ENCODE measurements at regions not wholly inside any gene's neighbourhood (a gene's known extent, or its start where the extent isn't known, plus 50 kb on each side); places are given as distances from the start of the nearest gene placed in this dataset.

DNA sequence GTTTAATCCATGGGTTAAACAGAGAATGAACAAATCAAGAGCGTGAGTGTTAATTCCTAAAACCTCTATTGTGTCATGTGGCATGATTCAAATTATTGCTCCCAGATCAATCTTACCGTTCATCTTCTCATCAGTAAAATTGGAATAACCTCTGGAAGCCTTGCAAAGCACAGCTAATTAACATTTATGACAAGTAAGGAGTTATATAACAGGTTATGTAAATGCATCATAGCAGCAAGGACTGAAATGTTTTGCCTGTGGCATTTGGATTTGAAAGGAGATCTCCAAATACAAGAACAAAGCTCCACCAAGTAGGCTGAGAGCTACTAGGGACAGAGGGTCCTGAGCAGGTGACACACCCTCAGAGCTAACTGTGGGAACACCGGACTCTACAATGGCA lies 502.9 kb upstream of the CELF2 start:
- H3K36me3 Mint-ChIP-seq: no peaks in the 10 kb centered on the region
- H3K27me3 Mint-ChIP-seq: peaks cover 19% of the 10 kb centered on the region

GRCh38 chr10:10515479-10516204 lies 502.0 kb upstream of the CELF2 start:
- Histone ChIP-seq H3K27ac (ENCODE audit: insufficient read depth, low read length, poor library complexity, severe bottlenecking) (no peak overlapping the region), H3K4me3 (ENCODE audit: low read depth, low read length) (no peak overlapping the region), H3K27me3 (ENCODE audit: control insufficient read depth, insufficient read depth, low read length) (no peaks in the 10 kb centered on the region), H3K9me3 (ENCODE audit: control insufficient read depth in 2 of 2, low read length in 2 of 2) (no peaks in the 10 kb centered on the region), H3K4me1 (ENCODE audit: control insufficient read depth, insufficient read depth, low read length, poor library complexity, severe bottlenecking) (no peaks in the 10 kb centered on the region), H3K36me3 (ENCODE audit: control insufficient read depth, insufficient read depth, low read length) (no peaks in the 10 kb centered on the region)
- Mint-ChIP-seq H3K27me3 (peaks cover 24% of the 10 kb centered on the region), H3K9me3 (no peaks in the 10 kb centered on the region), H3K4me3 (no peak overlapping the region), H3K4me1 (no peaks in the 10 kb centered on the region), H3K27ac (peak overlapping the region in 1 of 3 donors; percentile 57), H3K36me3 (no peaks in the 10 kb centered on the region)
- ATAC-seq (ENCODE audit: low read depth in 2 of 2) (no peak), DNase-seq (no peak)

More for the DNA sequence above, 502.9 kb upstream of the CELF2 start:
- ATAC-seq (ENCODE audit: low read depth in 2 of 2): no peak
- no peak for DNase-seq
- H3K4me3 Mint-ChIP-seq: no peak overlapping the region
- H3K4me1 Mint-ChIP-seq: no peaks in the 10 kb centered on the region
- H3K27ac ChIP-seq (ENCODE audit: insufficient read depth, low read length, poor library complexity, severe bottlenecking): no peak overlapping the region
- no peaks in the 10 kb centered on the region for H3K9me3 Mint-ChIP-seq
- no peak overlapping the region for H3K4me3 ChIP-seq (ENCODE audit: low read depth, low read length)
- H3K27me3 ChIP-seq (ENCODE audit: control insufficient read depth, insufficient read depth, low read length): no peaks in the 10 kb centered on the region
- no peaks in the 10 kb centered on the region for H3K36me3 ChIP-seq (ENCODE audit: control insufficient read depth, insufficient read depth, low read length)
- H3K9me3 ChIP-seq (ENCODE audit: control insufficient read depth in 2 of 2, low read length in 2 of 2): no peaks in the 10 kb centered on the region
- no peak overlapping the region for H3K27ac Mint-ChIP-seq
- H3K4me1 ChIP-seq (ENCODE audit: control insufficient read depth, insufficient read depth, low read length, poor library complexity, severe bottlenecking): no peaks in the 10 kb centered on the region

GRCh38 chr10:10516346-10517130 lies 501.1 kb upstream of the CELF2 start:
- H3K9me3 Mint-ChIP-seq: no peaks in the 10 kb centered on the region
- no peak overlapping the region for H3K27ac ChIP-seq (ENCODE audit: insufficient read depth, low read length, poor library complexity, severe bottlenecking)

DNA sequence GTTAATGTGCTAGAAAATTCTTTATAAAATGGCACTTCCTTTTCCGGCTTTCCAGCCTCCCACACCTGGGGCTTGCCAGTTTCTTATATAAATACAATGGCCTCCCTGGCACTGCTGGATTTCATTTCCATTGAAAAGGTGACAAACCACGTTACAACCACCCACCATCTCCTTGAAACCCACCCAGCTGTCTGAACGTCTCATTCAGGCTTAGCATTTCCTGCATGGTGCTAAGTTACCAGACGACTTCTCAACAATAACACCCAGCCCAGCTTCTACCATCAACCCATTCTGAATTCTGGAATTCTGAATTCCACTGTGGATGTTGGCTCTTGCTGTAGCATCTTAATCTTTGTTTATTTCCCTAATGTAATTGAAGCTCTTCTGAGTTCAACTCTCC lies 499.8 kb upstream of the CELF2 start:
- H3K36me3 ChIP-seq (ENCODE audit: control insufficient read depth, insufficient read depth, low read length): no peaks in the 10 kb centered on the region
- Mint-ChIP-seq H3K4me3 (no peak overlapping the region), H3K9me3 (no peaks in the 10 kb centered on the region), H3K36me3 (no peaks in the 10 kb centered on the region), H3K4me1 (no peaks in the 10 kb centered on the region), H3K27ac (no peak overlapping the region), H3K27me3 (peaks cover 29% of the 10 kb centered on the region)
- no peak overlapping the region for H3K27ac ChIP-seq (ENCODE audit: insufficient read depth, low read length, poor library complexity, severe bottlenecking)
- H3K4me3 ChIP-seq (ENCODE audit: low read depth, low read length): no peak overlapping the region
- no peaks in the 10 kb centered on the region for H3K27me3 ChIP-seq (ENCODE audit: control insufficient read depth, insufficient read depth, low read length)
- ATAC-seq (ENCODE audit: low read depth in 2 of 2): no peak
- H3K9me3 ChIP-seq (ENCODE audit: control insufficient read depth in 2 of 2, low read length in 2 of 2): no peaks in the 10 kb centered on the region
- no peak for DNase-seq
- H3K4me1 ChIP-seq (ENCODE audit: control insufficient read depth, insufficient read depth, low read length, poor library complexity, severe bottlenecking): no peaks in the 10 kb centered on the region

More at GRCh38 chr10:10516346-10517130, 501.1 kb upstream of the CELF2 start:
- no peaks in the 10 kb centered on the region for H3K27me3 ChIP-seq (ENCODE audit: control insufficient read depth, insufficient read depth, low read length)
- Mint-ChIP-seq H3K4me3 (no peak overlapping the region), H3K36me3 (no peaks in the 10 kb centered on the region), H3K27ac (no peak overlapping the region), H3K4me1 (no peaks in the 10 kb centered on the region), H3K27me3 (peaks cover 24% of the 10 kb centered on the region)
- no peak overlapping the region for H3K4me3 ChIP-seq (ENCODE audit: low read depth, low read length)
- DNase-seq (no peak), ATAC-seq (ENCODE audit: low read depth in 2 of 2) (no peak)
- H3K9me3 ChIP-seq (ENCODE audit: control insufficient read depth in 2 of 2, low read length in 2 of 2): no peaks in the 10 kb centered on the region
- no peaks in the 10 kb centered on the region for H3K4me1 ChIP-seq (ENCODE audit: control insufficient read depth, insufficient read depth, low read length, poor library complexity, severe bottlenecking)
- no peaks in the 10 kb centered on the region for H3K36me3 ChIP-seq (ENCODE audit: control insufficient read depth, insufficient read depth, low read length)

- H3K27ac Mint-ChIP-seq: no peak overlapping the region
- Histone ChIP-seq H3K4me1 (ENCODE audit: control insufficient read depth, insufficient read depth, low read length, poor library complexity, severe bottlenecking) (no peaks in the 10 kb centered on the region), H3K9me3 (ENCODE audit: control insufficient read depth in 2 of 2, low read length in 2 of 2) (no peaks in the 10 kb centered on the region), H3K27me3 (ENCODE audit: control insufficient read depth, insufficient read depth, low read length) (no peaks in the 10 kb centered on the region), H3K27ac (ENCODE audit: insufficient read depth, low read length, poor library complexity, severe bottlenecking) (no peak overlapping the region), H3K4me3 (ENCODE audit: low read depth, low read length) (no peak overlapping the region), H3K36me3 (ENCODE audit: control insufficient read depth, insufficient read depth, low read length) (no peaks in the 10 kb centered on the region)
- no peaks in the 10 kb centered on the region for H3K4me1 Mint-ChIP-seq
- H3K36me3 Mint-ChIP-seq: no peaks in the 10 kb centered on the region
- DNase-seq (no peak), ATAC-seq (ENCODE audit: low read depth in 2 of 2) (no peak)
- no peaks in the 10 kb centered on the region for H3K9me3 Mint-ChIP-seq
- no peak overlapping the region for H3K4me3 Mint-ChIP-seq
- H3K27me3 Mint-ChIP-seq: peaks cover 21% of the 10 kb centered on the region
These were observed 498.0 kb upstream of the CELF2 start for GRCh38 chr10:10519674-10520073.

DNA sequence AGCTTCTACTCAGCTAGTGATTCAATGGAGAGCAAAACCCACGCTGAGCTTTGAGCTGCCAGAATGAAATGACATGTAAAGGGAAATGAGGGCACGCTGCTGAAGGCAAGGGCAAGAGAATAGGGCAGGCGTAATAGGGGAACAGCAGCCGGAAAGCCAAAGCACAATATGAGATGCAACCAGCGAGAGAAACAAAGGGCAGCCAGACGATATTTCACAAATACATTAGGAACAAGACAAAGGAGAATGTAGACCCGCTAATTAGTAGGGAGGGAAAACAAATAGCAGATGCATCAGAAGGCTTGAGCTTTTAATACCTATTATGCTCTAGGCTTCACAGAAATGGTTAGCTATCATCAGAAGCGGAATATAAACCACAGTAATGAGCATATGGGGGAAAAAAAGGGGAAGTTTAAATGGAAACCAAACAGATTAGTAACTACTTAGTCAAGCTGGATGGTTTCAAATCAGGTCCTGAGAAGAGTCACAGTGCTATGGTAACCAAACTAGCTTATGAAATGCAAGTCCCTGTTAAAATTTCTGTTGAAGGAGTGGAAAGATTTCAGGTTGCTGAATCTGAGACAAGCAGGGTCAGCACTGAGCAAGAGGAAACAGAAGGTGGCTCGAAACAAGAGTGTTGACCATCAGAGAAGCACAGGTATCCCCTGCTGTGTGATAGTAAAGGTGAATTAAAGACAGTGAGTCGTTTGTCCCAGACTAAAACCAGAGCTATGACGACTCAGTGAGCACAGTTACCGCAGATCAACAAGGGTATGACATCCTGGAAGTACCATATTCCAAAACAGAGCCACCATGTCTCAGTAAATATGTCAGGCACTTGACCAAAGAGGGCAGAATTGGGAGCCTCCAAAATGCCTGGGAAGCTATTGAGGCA lies 496.9 kb upstream of the CELF2 start:
- Mint-ChIP-seq H3K27ac (peak overlapping the region in 1 of 3 donors; percentile 76), H3K27me3 (peaks cover 17% of the 10 kb centered on the region), H3K9me3 (no peaks in the 10 kb centered on the region), H3K36me3 (no peaks in the 10 kb centered on the region), H3K4me1 (no peaks in the 10 kb centered on the region), H3K4me3 (no peak overlapping the region)
- H3K36me3 ChIP-seq (ENCODE audit: control insufficient read depth, insufficient read depth, low read length): no peaks in the 10 kb centered on the region
- H3K27ac ChIP-seq (ENCODE audit: insufficient read depth, low read length, poor library complexity, severe bottlenecking): no peak overlapping the region
- H3K4me3 ChIP-seq (ENCODE audit: low read depth, low read length): no peak overlapping the region
- H3K9me3 ChIP-seq (ENCODE audit: control insufficient read depth in 2 of 2, low read length in 2 of 2): no peaks in the 10 kb centered on the region
- no peak for DNase-seq
- H3K27me3 ChIP-seq (ENCODE audit: control insufficient read depth, insufficient read depth, low read length): no peaks in the 10 kb centered on the region
- peak in 1 of 2 donors; percentile 31 for ATAC-seq (ENCODE audit: low read depth in 2 of 2)
- no peaks in the 10 kb centered on the region for H3K4me1 ChIP-seq (ENCODE audit: control insufficient read depth, insufficient read depth, low read length, poor library complexity, severe bottlenecking)

DNA sequence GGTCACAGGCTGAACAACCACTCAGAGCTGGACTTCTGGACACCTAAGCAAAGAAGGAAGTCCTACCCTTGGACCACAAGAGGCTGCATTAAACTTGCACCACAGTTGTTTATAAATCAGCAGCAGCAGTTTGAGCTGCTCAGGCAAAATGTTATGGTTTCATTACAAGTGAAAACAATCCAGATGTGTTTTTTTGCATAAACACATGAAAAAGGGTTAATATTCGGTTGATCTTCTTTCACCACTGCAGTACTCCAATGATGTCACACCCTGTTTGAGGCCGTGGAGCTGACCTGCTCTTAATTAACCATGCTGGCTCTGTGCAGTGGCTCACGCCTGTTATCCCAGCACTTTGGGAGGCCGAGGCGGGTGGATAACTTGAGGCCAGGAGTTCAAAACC lies 490.8 kb upstream of the CELF2 start:
- H3K4me3 ChIP-seq (ENCODE audit: low read depth, low read length): no peak overlapping the region
- H3K27ac ChIP-seq (ENCODE audit: insufficient read depth, low read length, poor library complexity, severe bottlenecking): no peak overlapping the region
- no peaks in the 10 kb centered on the region for H3K9me3 ChIP-seq (ENCODE audit: control insufficient read depth in 2 of 2, low read length in 2 of 2)
- ATAC-seq (ENCODE audit: low read depth in 2 of 2): no peak
- Mint-ChIP-seq H3K36me3 (no peaks in the 10 kb centered on the region), H3K9me3 (no peaks in the 10 kb centered on the region), H3K4me1 (no peaks in the 10 kb centered on the region), H3K27me3 (peaks cover 5% of the 10 kb centered on the region), H3K4me3 (no peak overlapping the region), H3K27ac (no peak overlapping the region)
- H3K27me3 ChIP-seq (ENCODE audit: control insufficient read depth, insufficient read depth, low read length): no peaks in the 10 kb centered on the region
- H3K4me1 ChIP-seq (ENCODE audit: control insufficient read depth, insufficient read depth, low read length, poor library complexity, severe bottlenecking): no peaks in the 10 kb centered on the region
- DNase-seq: no peak
- no peaks in the 10 kb centered on the region for H3K36me3 ChIP-seq (ENCODE audit: control insufficient read depth, insufficient read depth, low read length)
